BJ (cell line): ENCODE measurements at regions not wholly inside any gene's neighbourhood (a gene's known extent, or its start where the extent isn't known, plus 50 kb on each side); places are given as distances from the start of the nearest gene placed in this dataset.

Experiments used
- CTCF ChIA-PET: fragments of 350-600 bp; formaldehyde crosslinking; extraction: SDS; loops from one replicate; lab custom pipeline; 2021; ENCODE audit warnings: antibody characterized with exemption, inconsistent platforms; lab: Yijun Ruan, JAX
- POLR2A ChIA-PET: fragments of 300-600 bp; sonication (Branson Sonifier 250); formaldehyde crosslinking; extraction: SDS; loops from one replicate; lab custom pipeline; 2021; ENCODE audit warnings: antibody characterized with exemption; lab: Charles Lee
- DNase-seq: peaks from one replicate; pipeline ENCODE4 v3.0.0-alpha.2; 2011; ENCODE audit warnings: low read depth
- H3K27me3 ChIP-seq: 2 replicates; pipeline ENCODE4 v1.6.0; 2011; ENCODE audit warnings: low read length; ENCODE audit not compliant: control insufficient read depth, insufficient read depth
- H3K36me3 ChIP-seq: 2 replicates; pipeline ENCODE4 v1.5.1; 2011; ENCODE audit warnings: low read length; ENCODE audit not compliant: control insufficient read depth, insufficient read depth
- H3K4me3 ChIP-seq: 2 replicates; pipeline ENCODE4 v1.5.1; 2011; ENCODE audit warnings: low read depth, mild to moderate bottlenecking, control low read depth, low read length
- TF ChIP-seq, protein P1 (sequence below): IDR thresholded peaks from 2 replicates; pipeline ENCODE4 v1.5.1; 2011; ENCODE audit warnings: low read depth, mild to moderate bottlenecking, control low read depth, inconsistent platforms, low read length, moderate library complexity; ENCODE audit not compliant: insufficient read depth

DNA sequence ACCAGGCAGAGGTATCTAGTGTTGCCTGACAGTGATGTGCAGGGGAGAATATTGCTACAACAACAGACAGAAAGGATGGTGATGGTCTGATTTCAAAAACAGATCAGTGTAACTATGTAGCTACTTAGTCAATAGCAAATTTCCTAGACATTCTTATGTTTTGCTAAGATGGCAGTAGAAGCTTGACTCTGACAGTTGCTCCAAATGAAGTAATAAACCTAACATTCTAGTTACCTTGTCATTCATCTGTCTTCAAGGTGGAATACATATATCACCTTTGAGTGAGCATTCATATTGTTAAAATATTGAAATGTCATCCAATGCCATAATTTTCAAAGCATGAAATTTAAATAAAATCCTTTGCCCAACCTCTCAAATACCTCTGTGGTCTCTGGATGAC, 617.4 kb downstream of the USP25 start:
- no peak overlapping the region for H3K4me3 ChIP-seq
- TF ChIP-seq, protein P1, sequence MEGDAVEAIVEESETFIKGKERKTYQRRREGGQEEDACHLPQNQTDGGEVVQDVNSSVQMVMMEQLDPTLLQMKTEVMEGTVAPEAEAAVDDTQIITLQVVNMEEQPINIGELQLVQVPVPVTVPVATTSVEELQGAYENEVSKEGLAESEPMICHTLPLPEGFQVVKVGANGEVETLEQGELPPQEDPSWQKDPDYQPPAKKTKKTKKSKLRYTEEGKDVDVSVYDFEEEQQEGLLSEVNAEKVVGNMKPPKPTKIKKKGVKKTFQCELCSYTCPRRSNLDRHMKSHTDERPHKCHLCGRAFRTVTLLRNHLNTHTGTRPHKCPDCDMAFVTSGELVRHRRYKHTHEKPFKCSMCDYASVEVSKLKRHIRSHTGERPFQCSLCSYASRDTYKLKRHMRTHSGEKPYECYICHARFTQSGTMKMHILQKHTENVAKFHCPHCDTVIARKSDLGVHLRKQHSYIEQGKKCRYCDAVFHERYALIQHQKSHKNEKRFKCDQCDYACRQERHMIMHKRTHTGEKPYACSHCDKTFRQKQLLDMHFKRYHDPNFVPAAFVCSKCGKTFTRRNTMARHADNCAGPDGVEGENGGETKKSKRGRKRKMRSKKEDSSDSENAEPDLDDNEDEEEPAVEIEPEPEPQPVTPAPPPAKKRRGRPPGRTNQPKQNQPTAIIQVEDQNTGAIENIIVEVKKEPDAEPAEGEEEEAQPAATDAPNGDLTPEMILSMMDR: no peak
- H3K27me3 ChIP-seq: no peaks in the 10 kb centered on the region
- no peaks in the 10 kb centered on the region for H3K36me3 ChIP-seq
- ChIA-PET POLR2A (no interaction called here), CTCF (interaction anchor here (0.7 kb wide), 1 partner anchor 37 kb away, joined by 3 read pairs; no protein-coding TSS in a partner anchor)
- no peak for DNase-seq

DNA sequence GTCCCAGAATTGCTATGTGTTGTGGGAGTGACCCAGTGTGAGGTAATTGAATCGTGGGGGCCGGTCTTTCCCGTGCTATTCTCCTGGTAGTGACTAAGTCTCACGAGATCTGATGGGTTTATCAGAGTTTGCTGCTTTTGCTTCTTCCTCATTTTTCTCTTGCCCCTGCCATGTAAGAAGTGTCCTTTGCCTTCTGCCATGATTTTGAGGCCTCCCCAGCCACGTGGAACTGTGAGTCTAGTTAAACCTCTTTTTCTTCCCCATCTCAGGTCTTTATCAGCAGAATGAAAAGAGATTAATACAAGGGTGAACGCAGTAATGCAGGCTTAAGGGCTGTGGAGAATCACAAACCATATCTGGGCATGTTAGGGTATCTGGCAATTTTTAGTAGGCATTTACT, 624.0 kb downstream of the USP25 start:
- H3K27me3 ChIP-seq: no peaks in the 10 kb centered on the region
- no peaks in the 10 kb centered on the region for H3K36me3 ChIP-seq
- CTCF ChIA-PET: no interaction called here
- no peak for DNase-seq
- TF ChIP-seq, protein P1: no peak
- POLR2A ChIA-PET: no interaction called here
- H3K4me3 ChIP-seq: no peak overlapping the region

DNA sequence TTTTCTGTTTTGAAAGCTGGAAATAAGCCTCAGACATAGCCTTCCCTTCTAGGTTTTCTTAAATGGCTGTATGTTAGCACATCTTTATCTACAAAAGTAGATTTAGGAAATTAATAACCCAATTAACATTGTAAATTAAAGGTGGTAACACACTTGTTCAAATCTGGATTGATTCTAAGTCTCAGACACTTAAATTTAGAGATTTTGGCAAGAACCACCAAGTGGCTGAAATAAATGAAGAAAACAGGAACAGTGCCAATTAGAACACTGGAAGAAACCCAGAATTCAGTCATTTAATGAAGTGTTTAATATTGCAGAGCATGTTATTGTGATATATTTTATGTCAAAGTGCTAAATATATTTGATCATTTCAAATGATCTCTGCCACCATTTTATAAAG, 628.2 kb downstream of the USP25 start:
- ChIA-PET POLR2A (no interaction called here), CTCF (no interaction called here)
- Histone ChIP-seq H3K36me3 (no peaks in the 10 kb centered on the region), H3K4me3 (no peak overlapping the region), H3K27me3 (no peaks in the 10 kb centered on the region)
- TF ChIP-seq, protein P1: no peak
- DNase-seq: no peak

DNA sequence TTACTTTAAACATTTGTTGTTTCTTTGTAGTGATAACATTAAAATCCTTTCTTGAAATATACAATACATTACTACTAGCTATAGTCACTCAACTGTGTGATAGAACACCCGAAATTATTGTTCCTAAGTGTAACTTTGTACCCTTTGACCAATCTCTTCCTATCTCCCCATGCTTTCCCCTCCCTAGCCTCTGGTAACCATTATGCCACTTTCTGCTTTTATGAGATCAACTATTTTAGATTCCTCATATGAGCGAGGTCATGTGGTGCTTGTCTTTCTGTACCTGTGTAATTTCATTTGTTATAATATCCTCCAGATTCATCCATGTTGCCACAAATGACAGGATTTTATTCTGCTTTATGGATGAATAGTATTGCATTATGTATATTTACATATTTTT, 629.0 kb downstream of the USP25 start:
- TF ChIP-seq, protein P1: no peak
- Histone ChIP-seq H3K36me3 (no peaks in the 10 kb centered on the region), H3K27me3 (no peaks in the 10 kb centered on the region), H3K4me3 (no peak overlapping the region)
- no peak for DNase-seq
- POLR2A ChIA-PET: no interaction called here
- CTCF ChIA-PET: no interaction called here

DNA sequence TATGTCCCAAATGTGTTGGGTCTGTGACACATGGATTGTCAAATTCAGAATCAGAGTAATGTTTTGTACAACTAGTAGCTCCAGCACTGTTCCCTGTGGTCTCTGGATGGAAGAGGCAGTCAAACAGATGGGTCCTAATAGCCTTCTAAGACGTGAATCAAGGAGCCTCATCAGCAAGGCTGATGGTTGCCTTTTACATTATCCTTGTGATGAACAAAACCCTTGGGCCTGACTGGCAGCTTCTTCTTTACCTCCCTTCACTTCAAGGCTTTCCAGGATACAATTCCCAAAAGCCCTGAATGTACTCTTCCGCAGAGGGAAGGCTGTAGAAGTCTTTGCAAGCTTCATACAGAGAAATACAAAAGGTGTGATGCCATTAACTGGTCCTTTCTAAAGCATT, 633.3 kb downstream of the USP25 start:
- DNase-seq: no peak
- TF ChIP-seq, protein P1: no peak
- POLR2A ChIA-PET: no interaction called here

More for the DNA sequence above, 633.3 kb downstream of the USP25 start:
- Histone ChIP-seq H3K36me3 (no peaks in the 10 kb centered on the region), H3K4me3 (no peak overlapping the region), H3K27me3 (no peaks in the 10 kb centered on the region)
- CTCF ChIA-PET: no interaction called here
